Kidney (tissue), 13 donors: ENCODE measurements at regions not wholly inside any gene's neighbourhood (a gene's known extent, or its start where the extent isn't known, plus 50 kb on each side); places are given as distances from the start of the nearest gene placed in this dataset.
A peak's percentile ranks its signal among the peaks of the same experiment; 100 is the strongest.

Experiments used
- DNase-seq, 5 donors: peaks; one replicate each; pipeline ENCODE4 v3.0.0-alpha.2; 2013 to 2020
- FAIRE-seq: peaks from 2 replicates; lab custom pipeline; 2012; peaks lifted over from hg19 to GRCh38; lab: Jason Lieb, UNC
- H3K27ac ChIP-seq, 2 donors: one replicate each; pipeline ENCODE4 v1.7.0; 2013; ENCODE audit warnings: low read depth in 2 of 2, low read length in 2 of 2, inconsistent platforms in 1 of 2
- H3K27me3 ChIP-seq: one replicate; pipeline ENCODE4 v1.7.1; 2013; ENCODE audit warnings: low read length, inconsistent platforms; ENCODE audit not compliant: control insufficient read depth, insufficient read depth
- H3K36me3 ChIP-seq, 3 donors: one replicate each; pipeline versions ENCODE4 v1.7.0 to v1.7.1; 2013; ENCODE audit warnings: low read length in 3 of 3, control low read depth in 1 of 3, inconsistent platforms in 1 of 3; ENCODE audit not compliant: insufficient read depth in 3 of 3, control insufficient read depth in 2 of 3
- H3K4me1 ChIP-seq, 3 donors: one replicate each; pipeline versions ENCODE4 v1.7.0 to v1.7.1; 2013; ENCODE audit warnings: low read length in 3 of 3, inconsistent platforms in 1 of 3, low read depth in 1 of 3; ENCODE audit not compliant: control insufficient read depth in 2 of 3, insufficient read depth in 2 of 3
- H3K4me3 ChIP-seq, 3 donors: one replicate each; pipeline versions ENCODE4 v1.7.0 to v1.8.1; 2013; ENCODE audit warnings: low read length in 3 of 3, control low read depth in 1 of 3, inconsistent platforms in 1 of 3
- H3K9ac ChIP-seq, 3 donors: one replicate each; pipeline versions ENCODE4 v1.7.0 to v1.7.1; 2013; ENCODE audit warnings: low read length in 3 of 3, control low read depth in 1 of 3, inconsistent platforms in 1 of 3
- H3K9me3 ChIP-seq, 3 donors: one replicate each; pipeline versions ENCODE4 v1.7.0 to v1.7.1; 2013; ENCODE audit warnings: low read length in 3 of 3, control low read depth in 1 of 3, inconsistent platforms in 1 of 3; ENCODE audit not compliant: control insufficient read depth in 2 of 3, insufficient read depth in 1 of 3
- intact Hi-C: fragments of 100-400 bp; cut with DNase I; formaldehyde crosslinking; loops from one replicate; pipeline ENCODE4 v1.11.1; 2022
- TF ChIP-seq, protein P1 (sequence below): IDR thresholded peaks from 3 replicates; pipeline ENCODE4 v1.5.1; 2012; ENCODE audit warnings: mild to moderate bottlenecking, moderate library complexity, borderline replicate concordance; ENCODE audit not compliant: insufficient read depth; ENCODE audit errors: extremely low read depth
- donor health status: control.
- donor health status: control.
- donor health status: control.
- donor health status: control.
- donor health status: control.
- donor health status: DM: yes; HTN: yes; CAD: no.
- donor health status: Normal renal cell carcinoma (clear cell type).

DNA sequence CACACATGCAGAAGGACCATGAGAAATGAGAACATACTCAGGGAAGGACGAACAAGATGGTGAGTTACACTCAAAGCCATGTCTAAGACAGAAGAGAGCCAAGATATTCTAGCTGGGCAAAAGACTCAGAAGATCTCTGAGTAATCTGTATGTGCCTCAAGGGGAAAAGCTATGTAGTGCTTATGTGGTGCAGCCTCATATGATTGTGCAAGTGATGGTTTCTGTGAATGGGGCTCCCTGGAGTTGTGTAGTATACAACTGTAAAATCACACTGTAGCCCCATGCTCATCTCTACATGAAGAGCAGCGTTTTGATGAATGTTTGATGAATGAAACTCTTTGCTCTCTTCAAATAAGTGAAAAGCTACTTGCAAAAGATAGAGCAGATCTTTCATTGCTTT lies 57.5 kb downstream of the OSR1 start:
- no peak for FAIRE-seq

DNA sequence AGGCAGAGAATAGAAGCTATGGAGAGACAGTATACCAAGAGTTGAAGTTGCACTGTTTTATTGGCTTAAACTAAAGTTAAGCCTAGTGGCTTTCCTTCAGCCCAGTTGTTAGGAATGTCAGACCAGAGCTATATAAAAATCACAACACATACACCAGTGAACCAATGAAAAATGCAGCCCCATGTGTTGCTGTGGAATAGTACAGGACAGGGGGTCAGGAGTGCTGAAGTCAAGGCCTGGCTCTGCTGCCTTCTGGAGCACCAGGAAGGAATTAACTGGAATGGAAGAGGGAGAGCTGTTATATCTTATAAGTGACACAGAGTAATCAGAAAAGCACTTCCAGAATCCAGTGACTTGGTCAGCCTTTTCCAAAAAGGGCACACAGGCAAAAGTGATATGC lies 58.9 kb downstream of the OSR1 start:
- Histone ChIP-seq H3K4me3 (no peak overlapping the region), H3K27me3 (no peaks in the 10 kb centered on the region), H3K36me3 (no peaks in the 10 kb centered on the region), H3K27ac (no peak overlapping the region), H3K4me1 (no peaks in the 10 kb centered on the region), H3K9me3 (no peaks in the 10 kb centered on the region), H3K9ac (no peak overlapping the region)
- intact Hi-C loops: no loop called here
- DNase-seq: peak in 2 of 5 donors; percentile 12 to 27
- TF ChIP-seq, protein P1, sequence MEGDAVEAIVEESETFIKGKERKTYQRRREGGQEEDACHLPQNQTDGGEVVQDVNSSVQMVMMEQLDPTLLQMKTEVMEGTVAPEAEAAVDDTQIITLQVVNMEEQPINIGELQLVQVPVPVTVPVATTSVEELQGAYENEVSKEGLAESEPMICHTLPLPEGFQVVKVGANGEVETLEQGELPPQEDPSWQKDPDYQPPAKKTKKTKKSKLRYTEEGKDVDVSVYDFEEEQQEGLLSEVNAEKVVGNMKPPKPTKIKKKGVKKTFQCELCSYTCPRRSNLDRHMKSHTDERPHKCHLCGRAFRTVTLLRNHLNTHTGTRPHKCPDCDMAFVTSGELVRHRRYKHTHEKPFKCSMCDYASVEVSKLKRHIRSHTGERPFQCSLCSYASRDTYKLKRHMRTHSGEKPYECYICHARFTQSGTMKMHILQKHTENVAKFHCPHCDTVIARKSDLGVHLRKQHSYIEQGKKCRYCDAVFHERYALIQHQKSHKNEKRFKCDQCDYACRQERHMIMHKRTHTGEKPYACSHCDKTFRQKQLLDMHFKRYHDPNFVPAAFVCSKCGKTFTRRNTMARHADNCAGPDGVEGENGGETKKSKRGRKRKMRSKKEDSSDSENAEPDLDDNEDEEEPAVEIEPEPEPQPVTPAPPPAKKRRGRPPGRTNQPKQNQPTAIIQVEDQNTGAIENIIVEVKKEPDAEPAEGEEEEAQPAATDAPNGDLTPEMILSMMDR: no peak
- FAIRE-seq: no peak

More for the DNA sequence above, 57.5 kb downstream of the OSR1 start:
- Histone ChIP-seq H3K36me3 (no peaks in the 10 kb centered on the region), H3K9ac (no peak overlapping the region), H3K9me3 (no peaks in the 10 kb centered on the region), H3K27ac (no peak overlapping the region), H3K4me1 (no peaks in the 10 kb centered on the region), H3K27me3 (no peaks in the 10 kb centered on the region), H3K4me3 (no peak overlapping the region)
- no peak for DNase-seq
- TF ChIP-seq, protein P1: no peak
- intact Hi-C loops: no loop called here

DNA sequence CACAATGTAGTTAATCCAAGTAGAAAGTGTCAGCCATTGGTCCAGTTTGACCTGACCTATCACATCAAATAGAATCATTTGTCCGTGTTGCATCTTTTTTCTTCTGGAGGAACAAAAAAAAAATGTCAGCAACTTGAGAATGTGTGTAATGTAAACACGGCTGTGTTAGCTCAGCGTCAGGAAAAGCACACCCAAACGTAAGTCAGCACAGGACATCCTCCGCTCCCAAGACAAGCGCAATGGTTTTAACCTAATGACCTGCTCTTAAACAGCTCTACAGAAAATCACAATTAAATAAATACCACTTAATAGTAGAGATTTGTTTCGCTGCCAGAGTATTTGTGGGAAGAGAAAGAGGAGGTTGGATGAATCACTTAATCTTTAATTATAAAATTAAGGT lies 59.4 kb downstream of the OSR1 start:
- H3K9ac ChIP-seq: no peak overlapping the region
- FAIRE-seq: no peak
- TF ChIP-seq, protein P1: no peak
- H3K4me1 ChIP-seq: no peaks in the 10 kb centered on the region
- no peaks in the 10 kb centered on the region for H3K27me3 ChIP-seq
- no peaks in the 10 kb centered on the region for H3K9me3 ChIP-seq
- intact Hi-C loops: no loop called here
- peak in 2 of 5 donors; percentile 26 to 49 for DNase-seq
- H3K36me3 ChIP-seq: no peaks in the 10 kb centered on the region
- H3K4me3 ChIP-seq: no peak overlapping the region
- H3K27ac ChIP-seq: no peak overlapping the region

DNA sequence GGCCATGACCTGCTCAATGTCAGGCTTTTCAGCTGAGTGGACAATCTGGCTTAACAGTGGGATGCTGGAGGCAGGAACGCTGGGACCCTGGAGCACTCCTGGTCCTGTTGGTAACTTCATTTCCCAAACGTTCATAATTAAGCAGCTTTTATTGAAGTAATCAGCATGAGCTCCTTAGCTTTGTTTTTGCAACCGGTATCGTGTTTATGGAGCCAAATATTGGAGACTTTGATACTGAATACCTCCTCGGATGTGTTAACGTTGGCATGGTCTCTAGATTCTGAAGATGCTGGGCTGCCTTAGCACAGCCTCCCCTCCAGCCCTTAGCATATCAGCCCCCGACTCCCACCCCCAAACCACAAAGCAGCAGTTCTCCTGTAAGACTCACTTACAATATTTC lies 60.7 kb downstream of the OSR1 start:
- DNase-seq (no peak), FAIRE-seq (no peak)
- Histone ChIP-seq H3K4me3 (no peak overlapping the region), H3K9me3 (no peaks in the 10 kb centered on the region), H3K27ac (no peak overlapping the region), H3K27me3 (no peaks in the 10 kb centered on the region), H3K9ac (no peak overlapping the region), H3K36me3 (no peaks in the 10 kb centered on the region), H3K4me1 (no peaks in the 10 kb centered on the region)
- TF ChIP-seq, protein P1: no peak
- intact Hi-C loops: no loop called here
